Adipocyte (in vitro differentiated cells): ENCODE measurements at regions not wholly inside any gene's neighbourhood (a gene's known extent, or its start where the extent isn't known, plus 50 kb on each side); places are given as distances from the start of the nearest gene placed in this dataset.
A peak's percentile ranks its signal among the peaks of the same experiment; 100 is the strongest.

ENCODE experiments used
- DNase-seq: peaks from one replicate; pipeline ENCODE4 v3.0.0-alpha.2; 2015; ENCODE audit warnings: low read depth
- H3K27me3 ChIP-seq: replicated peaks from 2 replicates; pipeline ENCODE4 v1.7.0; 2013; ENCODE audit warnings: mild to moderate bottlenecking, low read length, moderate library complexity; ENCODE audit not compliant: control insufficient read depth, insufficient read depth
- H3K36me3 ChIP-seq: 2 replicates; pipeline ENCODE4 v1.7.0; 2013; ENCODE audit warnings: low read length, mild to moderate bottlenecking, moderate library complexity; ENCODE audit not compliant: control insufficient read depth, insufficient read depth, severe bottlenecking
- H3K4me1 ChIP-seq: 2 replicates; pipeline ENCODE4 v1.7.0; 2013; ENCODE audit warnings: mild to moderate bottlenecking, low read length, moderate library complexity; ENCODE audit not compliant: control insufficient read depth, insufficient read depth
- H3K4me3 ChIP-seq: 2 replicates; pipeline ENCODE4 v1.7.0; 2013; ENCODE audit warnings: mild to moderate bottlenecking, low read length, moderate library complexity
- H3K9ac ChIP-seq: 2 replicates; pipeline ENCODE4 v1.7.0; 2013; ENCODE audit warnings: mild to moderate bottlenecking, low read length, moderate library complexity
- H3K9me3 ChIP-seq: 2 replicates; pipeline ENCODE4 v1.7.0; 2013; ENCODE audit warnings: mild to moderate bottlenecking, low read length, moderate library complexity; ENCODE audit not compliant: control insufficient read depth

GRCh38 chr6:104500265-104500664 lies 359.5 kb downstream of the HACE1 start:
- no peak overlapping the region for H3K4me3 ChIP-seq

DNA sequence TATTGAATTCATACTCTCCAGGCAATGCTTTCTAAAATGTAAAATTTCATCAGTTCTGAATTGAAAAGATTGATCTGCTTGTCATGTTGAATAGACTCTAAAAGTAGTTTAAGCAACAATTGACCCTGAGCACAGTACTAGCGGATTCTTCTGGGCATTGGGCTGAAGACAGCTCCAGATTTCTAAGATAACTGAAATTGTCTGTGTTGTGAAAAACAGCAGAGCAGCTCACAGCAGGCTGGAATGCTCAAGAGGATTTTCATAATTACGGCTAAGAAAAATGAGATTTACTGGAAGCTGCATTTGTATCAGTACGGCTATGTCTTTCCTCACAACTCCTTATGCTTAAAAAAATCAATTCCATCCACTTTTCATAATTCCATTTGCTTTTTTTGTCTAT lies 373.7 kb downstream of the HACE1 start:
- no peaks in the 10 kb centered on the region for H3K27me3 ChIP-seq

More at GRCh38 chr6:104500265-104500664, 359.5 kb downstream of the HACE1 start:
- Histone ChIP-seq H3K36me3 (no peaks in the 10 kb centered on the region), H3K27me3 (no peaks in the 10 kb centered on the region), H3K9me3 (no peaks in the 10 kb centered on the region), H3K9ac (no peak overlapping the region), H3K4me1 (no peaks in the 10 kb centered on the region)
- DNase-seq = no peak

GRCh38 chr6:104484626-104485025 lies 375.1 kb downstream of the HACE1 start:
- H3K27me3 ChIP-seq = no peaks in the 10 kb centered on the region
- H3K9ac ChIP-seq = no peak overlapping the region
- no peaks in the 10 kb centered on the region for H3K9me3 ChIP-seq
- H3K4me1 ChIP-seq = peaks cover 21% of the 10 kb centered on the region
- no peaks in the 10 kb centered on the region for H3K36me3 ChIP-seq
- H3K4me3 ChIP-seq = no peak overlapping the region
- no peak for DNase-seq

More for the DNA sequence above, 373.7 kb downstream of the HACE1 start:
- Histone ChIP-seq H3K9ac (peak overlapping the region; percentile 70), H3K9me3 (no peaks in the 10 kb centered on the region), H3K36me3 (no peaks in the 10 kb centered on the region), H3K4me3 (no peak overlapping the region), H3K4me1 (peaks cover 21% of the 10 kb centered on the region)
- DNase-seq = no peak

DNA sequence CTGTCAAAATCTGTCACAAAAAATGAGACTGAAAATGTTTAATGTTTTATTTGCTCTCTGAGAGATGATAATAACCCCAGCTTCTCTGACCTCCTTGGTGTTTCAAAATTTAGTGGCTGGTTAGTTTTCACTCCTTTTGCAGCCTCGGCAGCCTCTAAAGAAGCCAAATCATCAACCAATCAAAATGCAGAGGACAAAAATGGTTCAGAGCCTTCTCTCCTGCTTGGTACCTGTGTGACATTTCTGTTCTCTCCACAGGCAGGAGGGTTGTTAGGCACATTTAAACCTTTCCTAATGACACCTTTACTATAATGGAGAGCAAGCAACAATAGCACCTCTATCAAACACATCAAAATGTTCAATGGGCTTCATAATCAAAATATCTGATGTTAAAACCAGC lies 375.5 kb downstream of the HACE1 start:
- Histone ChIP-seq H3K27me3 (no peaks in the 10 kb centered on the region), H3K4me3 (no peak overlapping the region), H3K4me1 (peaks cover 21% of the 10 kb centered on the region), H3K36me3 (no peaks in the 10 kb centered on the region), H3K9ac (no peak overlapping the region), H3K9me3 (no peaks in the 10 kb centered on the region)
- no peak for DNase-seq

DNA sequence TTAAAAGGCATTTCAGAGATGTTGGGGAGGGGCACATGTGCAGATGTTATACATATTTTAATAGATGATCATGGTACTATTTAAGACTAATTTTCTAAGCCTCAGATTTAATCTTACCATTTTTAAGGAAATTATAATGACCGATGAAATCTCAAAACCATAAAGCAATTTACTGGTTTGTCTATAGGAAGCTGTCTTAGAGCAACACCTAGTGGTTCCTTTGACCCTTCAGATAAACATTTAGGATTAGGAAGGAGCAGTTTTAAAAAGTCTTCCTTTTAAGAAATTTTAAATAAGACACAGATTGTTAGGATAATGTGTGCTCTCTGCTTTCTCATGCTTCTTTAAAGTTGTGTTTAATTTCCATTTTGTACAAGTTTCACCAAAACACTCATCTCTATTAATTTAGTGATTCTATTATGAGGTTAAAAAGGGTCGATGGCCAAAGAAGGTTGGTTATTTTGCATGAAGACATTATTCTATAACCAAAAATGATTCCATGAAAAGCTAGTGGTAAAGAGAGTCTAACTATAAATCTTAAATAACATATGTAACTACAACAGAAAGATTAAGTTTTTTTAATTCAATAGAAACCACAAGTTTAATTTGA lies 376.4 kb downstream of the HACE1 start:
- Histone ChIP-seq H3K4me1 (peaks cover 21% of the 10 kb centered on the region), H3K9me3 (no peaks in the 10 kb centered on the region), H3K9ac (peak overlapping the region; percentile 4), H3K4me3 (no peak overlapping the region), H3K36me3 (no peaks in the 10 kb centered on the region), H3K27me3 (peaks cover 3% of the 10 kb centered on the region)
- DNase-seq = peak; percentile 18

DNA sequence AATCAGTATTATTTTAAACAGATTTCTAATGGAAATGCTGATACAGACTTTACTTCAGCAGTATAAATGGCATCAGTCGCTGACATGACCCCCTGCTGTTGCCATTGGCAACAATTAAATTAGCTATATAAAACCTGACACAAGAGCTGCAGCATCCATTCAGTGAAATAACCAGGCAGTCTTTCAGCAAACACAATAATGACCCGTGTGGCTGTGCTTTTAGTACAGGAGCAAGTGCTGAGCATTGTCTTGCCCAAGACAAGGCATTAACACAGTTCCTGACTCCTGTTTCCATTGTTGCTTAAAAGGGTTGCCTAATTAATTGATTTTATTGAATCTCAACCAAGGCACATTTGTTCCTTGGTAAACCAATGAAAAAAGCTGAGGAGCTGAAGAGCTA lies 382.1 kb downstream of the HACE1 start:
- H3K27me3 ChIP-seq = peaks cover 3% of the 10 kb centered on the region
- no peak for DNase-seq
- H3K9me3 ChIP-seq = no peaks in the 10 kb centered on the region
- no peaks in the 10 kb centered on the region for H3K36me3 ChIP-seq
- no peak overlapping the region for H3K4me3 ChIP-seq
- peaks cover 1% of the 10 kb centered on the region for H3K4me1 ChIP-seq
- H3K9ac ChIP-seq = no peak overlapping the region

GRCh38 chr6:104473021-104473429 lies 386.7 kb downstream of the HACE1 start:
- Histone ChIP-seq H3K9me3 (no peaks in the 10 kb centered on the region), H3K9ac (no peak overlapping the region), H3K27me3 (no peaks in the 10 kb centered on the region), H3K36me3 (no peaks in the 10 kb centered on the region), H3K4me1 (no peaks in the 10 kb centered on the region), H3K4me3 (no peak overlapping the region)
- no peak for DNase-seq

DNA sequence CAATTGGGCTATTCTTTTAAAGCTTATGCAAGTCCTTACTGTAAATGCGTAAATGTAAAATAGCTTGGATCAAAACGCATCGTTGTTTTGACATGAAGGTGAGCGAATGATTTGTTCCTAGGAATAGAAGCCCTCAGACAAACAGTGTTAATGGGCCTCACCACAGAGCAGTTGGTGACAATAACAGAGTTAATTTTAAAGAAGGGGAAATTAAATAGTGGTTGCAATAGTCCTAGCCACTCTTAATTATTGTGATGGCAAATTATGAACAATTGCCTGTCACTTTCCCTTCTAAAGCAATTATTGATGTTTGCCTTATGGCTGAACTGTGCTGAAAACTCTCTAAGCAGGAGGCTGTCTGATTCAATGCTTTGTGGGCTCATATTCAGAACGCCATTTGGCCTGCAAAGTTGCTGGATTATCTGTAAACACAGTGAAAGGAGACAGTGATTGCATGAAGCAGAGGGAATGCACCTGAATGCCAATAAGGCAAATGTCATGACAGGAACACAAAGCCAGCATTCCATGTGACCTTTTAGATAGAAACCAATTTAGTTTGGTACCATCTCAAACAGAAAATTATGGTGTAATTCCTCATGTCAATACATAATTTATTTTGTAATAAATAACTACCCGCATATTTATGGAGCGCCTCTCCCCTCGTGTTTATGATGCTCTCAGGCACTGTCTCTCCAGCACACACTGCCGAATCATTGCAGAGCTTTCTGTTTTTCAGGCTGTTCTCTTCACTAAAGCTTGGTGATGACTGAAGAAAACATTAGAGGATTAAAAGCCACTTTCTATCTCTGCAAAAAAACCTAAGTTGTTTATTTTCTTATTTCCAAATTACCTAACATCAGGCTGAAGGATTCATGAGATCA lies 387.5 kb downstream of the HACE1 start:
- DNase-seq = no peak
- Histone ChIP-seq H3K4me3 (no peak overlapping the region), H3K4me1 (no peaks in the 10 kb centered on the region), H3K9me3 (no peaks in the 10 kb centered on the region), H3K36me3 (no peaks in the 10 kb centered on the region), H3K9ac (no peak overlapping the region), H3K27me3 (no peaks in the 10 kb centered on the region)

DNA sequence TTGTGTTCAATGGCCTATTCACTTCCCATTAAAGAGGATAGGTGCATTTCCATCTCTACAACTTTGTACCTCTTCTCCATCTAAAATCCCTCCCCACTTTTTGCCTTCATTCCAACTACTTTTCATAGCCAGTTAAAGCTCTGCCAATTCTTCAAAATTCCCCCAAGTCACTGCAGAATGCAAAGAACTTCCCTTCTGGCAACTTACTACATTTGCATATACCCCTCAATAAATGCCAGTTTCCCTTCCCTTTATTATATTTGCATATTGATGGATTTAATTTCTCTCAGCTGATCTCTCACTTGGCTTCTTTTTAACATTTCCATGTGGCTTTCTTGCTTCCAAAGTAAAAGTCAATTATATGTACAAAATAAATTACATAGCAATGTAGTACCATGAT lies 393.4 kb downstream of the HACE1 start:
- no peaks in the 10 kb centered on the region for H3K27me3 ChIP-seq
- H3K4me3 ChIP-seq = no peak overlapping the region
- no peaks in the 10 kb centered on the region for H3K9me3 ChIP-seq
- DNase-seq = no peak
- no peak overlapping the region for H3K9ac ChIP-seq
- no peaks in the 10 kb centered on the region for H3K36me3 ChIP-seq
- peaks cover 12% of the 10 kb centered on the region for H3K4me1 ChIP-seq

- Histone ChIP-seq H3K9me3 (no peaks in the 10 kb centered on the region), H3K27me3 (no peaks in the 10 kb centered on the region), H3K4me3 (no peak overlapping the region), H3K4me1 (peaks cover 18% of the 10 kb centered on the region), H3K36me3 (no peaks in the 10 kb centered on the region), H3K9ac (no peak overlapping the region)
- DNase-seq = peak; percentile 1
Observed at GRCh38 chr6:104462811-104463599, 396.7 kb downstream of the HACE1 start.
